DMS153 treated with DMSO at 0.1 percent for 48 hours (cell line): ENCODE measurements at regions not wholly inside any gene's neighbourhood (a gene's known extent, or its start where the extent isn't known, plus 50 kb on each side); places are given as distances from the start of the nearest gene placed in this dataset.
"Not testable (repeated sequence)": the region's sequence is repeated elsewhere in the genome, so short reads cannot be mapped to it uniquely, and the experiment has no call there.

Experiments used
- DNase-seq: peaks from one replicate; lab custom pipeline; 2025; ENCODE audit not compliant: unreplicated experiment; lab: John Stamatoyannopoulos, UW

DNA sequence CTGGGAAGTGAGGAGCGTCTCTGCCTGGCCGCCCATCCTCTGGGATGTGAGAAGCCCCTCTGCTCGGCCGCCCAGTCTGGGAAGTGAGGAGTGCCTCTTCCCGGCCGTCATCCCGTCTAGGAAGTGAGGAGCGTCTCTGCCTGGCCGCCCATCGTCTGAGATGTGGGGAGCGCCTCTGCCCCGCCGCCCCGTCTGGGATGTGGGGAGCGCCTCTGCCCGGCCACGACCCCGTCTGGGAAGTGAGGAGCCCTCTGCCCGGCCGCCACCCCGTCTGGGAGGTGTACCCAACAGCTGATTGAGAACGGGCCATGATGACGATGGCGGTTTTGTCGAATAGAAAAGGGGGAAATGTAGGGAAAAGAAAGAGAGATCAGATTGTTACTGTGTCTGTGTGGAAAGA is 173.9 kb upstream of the PRSS1 start:
- not testable (repeated sequence) for DNase-seq

GRCh38 chr7:142571581-142571980 is 177.7 kb upstream of the PRSS1 start:
- DNase-seq, result no peak

GRCh38 chr7:142569851-142570250 is 179.4 kb upstream of the PRSS1 start:
- no peak for DNase-seq

DNA sequence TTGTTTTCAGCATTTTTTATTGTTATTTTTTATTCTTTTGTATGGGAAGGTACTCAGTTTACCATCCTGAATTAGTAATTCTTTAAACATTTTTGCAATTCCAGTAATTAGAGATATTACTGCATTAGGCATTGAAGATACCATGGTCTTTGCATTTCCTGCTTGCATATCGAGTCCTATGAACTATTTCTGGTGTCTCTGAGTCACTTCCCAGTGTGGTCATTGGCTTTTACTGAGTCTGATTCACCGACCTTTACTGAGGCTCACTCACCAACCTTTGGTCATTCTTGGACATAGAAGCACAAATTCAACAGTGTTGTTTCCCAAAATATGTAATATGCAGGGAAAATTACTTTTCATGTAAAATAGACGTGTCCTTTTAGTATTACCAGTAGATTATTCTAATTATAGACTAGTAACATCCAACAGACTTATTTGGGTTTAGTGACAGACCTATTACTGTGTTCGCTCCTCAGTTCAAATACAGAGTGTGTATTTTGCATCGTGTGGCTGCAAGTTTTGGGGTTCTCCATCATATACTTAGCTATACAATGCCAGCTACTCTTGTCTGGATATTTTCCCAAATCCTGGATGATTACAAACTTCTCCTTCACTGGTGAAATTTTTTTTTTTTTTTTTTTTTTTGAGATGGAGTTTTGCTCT is 180.7 kb upstream of the PRSS1 start:
- no peak for DNase-seq

- no peak for DNase-seq
Measured at GRCh38 chr7:142567201-142568075, 181.8 kb upstream of the PRSS1 start.

DNA sequence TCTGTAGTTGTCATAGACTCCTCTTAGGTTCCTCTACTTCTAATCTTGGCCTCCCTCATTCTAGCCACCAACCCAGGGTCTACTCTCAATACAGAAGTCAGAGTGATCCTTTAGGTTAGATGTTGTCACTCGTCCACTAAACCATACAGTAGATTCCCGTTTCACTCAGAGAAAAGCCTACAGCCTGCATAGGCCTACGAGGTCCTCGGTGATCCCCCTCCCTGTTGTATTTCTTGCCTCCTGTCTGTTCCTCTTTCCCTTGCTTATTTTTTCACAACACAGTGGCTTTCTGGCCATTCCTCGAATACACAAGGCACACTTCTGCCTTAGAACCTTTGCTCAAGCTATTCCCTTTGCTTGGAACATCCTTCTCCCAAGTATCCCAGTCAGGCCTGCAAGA is 183.0 kb upstream of the PRSS1 start:
- no peak for DNase-seq

GRCh38 chr7:142564125-142564524 is 185.1 kb upstream of the PRSS1 start:
- DNase-seq, result not testable (repeated sequence)

DNA sequence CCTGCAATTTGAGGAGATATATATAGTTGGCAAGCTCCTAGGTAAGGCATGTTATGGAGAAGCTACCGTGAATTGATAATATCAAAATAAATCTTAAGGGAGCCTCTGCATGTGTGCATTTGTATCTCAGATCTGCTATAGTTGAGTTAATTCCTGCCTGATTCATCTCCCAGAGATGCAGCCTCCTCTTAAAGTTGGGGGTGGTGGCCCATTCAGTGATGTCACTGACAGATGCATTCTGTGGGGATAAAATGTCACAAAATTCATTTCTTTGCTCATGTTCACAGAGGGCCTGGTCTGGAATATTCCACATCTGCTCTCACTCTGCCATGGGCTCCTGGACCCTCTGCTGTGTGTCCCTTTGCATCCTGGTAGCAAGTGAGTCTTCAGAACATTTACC is 185.8 kb upstream of the PRSS1 start:
- no peak for DNase-seq

DNA sequence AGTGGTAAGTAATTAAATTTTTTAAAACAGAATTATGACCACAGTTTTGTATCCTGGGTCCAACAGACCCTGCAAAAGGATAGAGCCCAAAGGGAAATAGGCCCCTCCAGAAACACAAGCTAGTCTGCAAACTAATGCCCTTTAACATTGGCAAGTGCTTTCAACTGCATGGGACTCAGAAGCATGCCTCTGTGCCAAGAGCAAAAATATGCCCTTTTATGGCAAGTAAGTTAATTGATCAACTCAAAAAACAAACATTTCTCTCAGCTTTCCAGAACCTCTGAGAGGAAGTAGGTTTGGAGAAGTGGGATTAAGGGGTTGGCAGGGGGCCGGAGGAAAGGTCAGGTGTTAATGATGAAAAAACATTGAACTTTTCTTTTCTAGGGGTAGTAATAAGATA is 186.6 kb upstream of the PRSS1 start:
- DNase-seq, result no peak

DNA sequence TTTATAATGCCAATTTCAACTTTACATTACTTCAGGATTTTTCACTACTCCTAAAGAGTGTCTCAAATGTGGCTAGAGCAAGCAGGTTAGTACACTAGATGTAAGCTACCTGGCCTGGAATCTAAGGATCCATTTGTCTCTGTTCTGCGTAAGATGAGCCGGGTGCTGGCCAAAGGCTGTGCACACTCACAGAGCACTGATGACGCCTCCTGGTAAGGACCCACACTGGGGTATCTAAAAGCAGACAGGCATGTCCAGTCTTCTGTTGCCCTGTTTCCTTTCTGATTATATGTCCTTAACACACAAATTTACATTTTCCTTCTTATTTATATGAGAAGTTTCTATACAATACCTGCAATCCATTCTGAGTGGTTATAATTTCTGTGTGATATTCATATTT is 187.9 kb upstream of the PRSS1 start:
- not testable (repeated sequence) for DNase-seq

GRCh38 chr7:142560770-142561169 is 188.5 kb upstream of the PRSS1 start:
- not testable (repeated sequence) for DNase-seq

DNA sequence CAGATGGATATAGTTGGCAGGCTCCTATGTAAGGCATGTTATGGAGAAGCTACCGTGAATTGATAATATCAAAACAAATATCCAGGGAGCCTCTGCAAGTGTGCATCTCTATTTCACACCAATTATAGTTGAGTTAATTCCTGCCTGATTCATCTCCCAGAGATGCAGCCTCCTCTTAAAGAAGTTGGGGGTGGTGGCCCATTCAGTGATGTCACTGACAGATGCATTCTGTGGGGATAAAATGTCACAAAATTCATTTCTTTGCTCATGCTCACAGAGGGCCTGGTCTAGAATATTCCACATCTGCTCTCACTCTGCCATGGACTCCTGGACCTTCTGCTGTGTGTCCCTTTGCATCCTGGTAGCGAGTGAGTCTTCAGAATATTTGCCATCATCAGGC is 189.1 kb upstream of the PRSS1 start:
- DNase-seq, result no peak

DNA sequence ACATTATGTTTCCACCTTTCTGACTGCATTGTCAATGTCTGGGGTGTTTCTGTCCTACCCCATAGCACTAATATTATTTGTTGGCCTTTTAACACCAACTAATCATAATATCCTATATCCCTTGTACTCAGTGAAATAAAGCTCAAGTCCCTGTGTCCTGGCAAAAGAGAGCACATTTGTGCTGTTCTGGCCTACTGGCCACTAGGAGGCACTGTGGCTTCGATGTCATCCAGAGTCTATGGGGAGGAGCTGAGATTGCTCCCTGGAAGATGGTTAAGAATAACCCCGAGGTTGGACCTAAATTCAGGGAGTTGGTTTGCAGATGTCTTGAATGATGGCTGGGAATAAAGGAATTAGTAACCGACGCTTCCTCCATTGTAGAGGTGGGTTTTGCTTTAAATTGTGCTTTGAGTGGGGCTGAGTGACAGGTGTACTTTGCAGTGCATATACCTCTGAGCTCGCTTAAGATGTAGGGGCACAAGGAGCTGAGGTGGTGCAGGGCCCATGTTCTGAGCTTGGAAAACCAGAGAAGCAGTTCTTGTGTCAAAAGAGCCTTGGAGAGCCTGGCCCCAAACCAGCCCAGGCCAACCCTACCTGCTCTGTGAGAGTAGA is 191.2 kb upstream of the PRSS1 start:
- DNase-seq, result no peak

GRCh38 chr7:142556740-142557139 is 192.5 kb upstream of the PRSS1 start:
- no peak for DNase-seq

DNA sequence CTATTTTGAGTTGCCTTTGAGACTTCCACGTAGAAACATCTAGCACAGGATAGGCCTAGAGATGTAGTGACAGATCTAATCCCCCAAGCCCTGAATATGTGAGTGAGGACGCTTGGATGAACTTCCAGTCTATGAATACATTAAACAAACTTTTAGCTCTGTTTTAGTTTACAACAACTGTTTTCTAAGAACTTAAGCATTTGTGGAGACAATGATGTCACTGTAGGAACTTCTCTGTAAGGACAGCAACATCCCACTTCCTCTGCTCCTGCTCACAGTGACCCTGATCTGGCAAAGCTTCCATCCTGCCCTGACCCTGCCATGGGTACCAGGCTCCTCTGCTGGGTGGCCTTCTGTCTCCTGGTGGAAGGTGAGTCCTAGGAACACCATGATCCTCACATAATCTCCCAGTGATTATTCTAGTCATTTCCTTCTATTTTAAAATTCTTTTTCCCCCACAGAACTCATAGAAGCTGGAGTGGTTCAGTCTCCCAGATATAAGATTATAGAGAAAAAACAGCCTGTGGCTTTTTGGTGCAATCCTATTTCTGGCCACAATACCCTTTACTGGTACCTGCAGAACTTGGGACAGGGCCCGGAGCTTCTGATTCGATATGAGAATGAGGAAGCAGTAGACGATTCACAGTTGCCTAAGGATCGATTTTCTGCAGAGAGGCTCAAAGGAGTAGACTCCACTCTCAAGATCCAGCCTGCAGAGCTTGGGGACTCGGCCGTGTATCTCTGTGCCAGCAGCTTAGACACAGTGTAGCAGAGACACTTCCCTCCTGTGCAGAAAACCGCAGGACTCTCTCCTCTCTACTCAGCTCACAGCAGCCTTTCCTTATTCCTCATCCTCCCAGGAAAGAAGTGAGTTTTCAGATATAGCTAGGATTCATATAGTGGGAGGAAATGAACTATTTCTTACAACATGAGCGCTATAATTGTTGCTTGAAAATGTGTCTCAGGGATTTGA is 194.4 kb upstream of the PRSS1 start:
- DNase-seq, result no peak

- no peak for DNase-seq
Measured at GRCh38 chr7:142553216-142553615, 196.1 kb upstream of the PRSS1 start.

DNA sequence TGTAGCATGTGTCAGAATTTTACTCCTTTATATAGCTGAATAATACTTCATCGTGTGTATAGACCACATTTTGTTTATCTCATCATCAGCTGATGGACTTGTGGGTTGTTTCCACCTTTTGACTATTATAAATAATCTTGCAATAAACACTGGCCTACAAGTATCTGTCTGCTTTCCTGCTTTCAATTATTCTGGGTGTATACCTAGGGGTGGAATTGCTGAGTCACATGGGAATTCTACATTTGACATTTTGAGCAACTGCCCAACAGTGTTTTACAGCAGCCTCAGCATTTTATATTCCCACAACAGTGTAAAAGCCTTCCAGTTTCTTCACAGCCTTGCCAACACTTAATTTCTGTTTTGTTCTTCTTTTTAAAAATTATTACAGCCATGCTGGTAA is 200.3 kb upstream of the PRSS1 start:
- no peak for DNase-seq

- no peak for DNase-seq
Measured at GRCh38 chr7:142546452-142546851, 202.8 kb upstream of the PRSS1 start.

- DNase-seq, result no peak
Measured at GRCh38 chr7:142542942-142543341, 206.3 kb upstream of the PRSS1 start.

DNA sequence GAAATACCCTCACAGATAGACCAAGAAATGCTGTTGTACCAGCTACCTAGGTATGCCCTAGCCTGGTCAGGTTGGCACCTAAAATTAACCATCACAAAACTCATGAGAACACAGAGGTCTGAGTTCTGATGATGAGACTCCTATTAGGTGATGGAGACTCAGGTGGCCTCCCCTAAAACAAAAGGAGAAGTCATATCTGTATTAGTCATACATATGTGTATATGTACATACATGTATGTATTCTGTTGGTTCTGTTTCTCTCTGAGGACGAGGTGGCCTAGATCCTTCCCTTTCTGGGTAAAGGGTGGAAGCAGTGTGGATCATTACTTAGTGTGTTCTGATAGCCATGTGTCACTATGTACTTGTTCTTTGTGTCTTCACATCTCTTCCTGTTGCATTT is 207.2 kb upstream of the PRSS1 start:
- no peak for DNase-seq

- DNase-seq, result no peak
Measured at GRCh38 chr7:142540371-142540770, 208.9 kb upstream of the PRSS1 start.
